Activated CD4-positive, alpha-beta T cell treated with anti-CD3 and anti-CD28 coated beads, Interleukin-2, amount 50 U/mL, for 1 hour (primary cell): ENCODE measurements at regions not wholly inside any gene's neighbourhood (a gene's known extent, or its start where the extent isn't known, plus 50 kb on each side); places are given as distances from the start of the nearest gene placed in this dataset.
"Not testable (repeated sequence)": the region's sequence is repeated elsewhere in the genome, so short reads cannot be mapped to it uniquely, and the experiment has no call there.

ENCODE experiments used
- DNase-seq: peaks from one replicate; pipeline ENCODE4 v3.0.0-alpha.2; 2020

GRCh38 chr13:44697058-44697457 is 120.9 kb upstream of the TSC22D1 start:
- DNase-seq, result no peak

DNA sequence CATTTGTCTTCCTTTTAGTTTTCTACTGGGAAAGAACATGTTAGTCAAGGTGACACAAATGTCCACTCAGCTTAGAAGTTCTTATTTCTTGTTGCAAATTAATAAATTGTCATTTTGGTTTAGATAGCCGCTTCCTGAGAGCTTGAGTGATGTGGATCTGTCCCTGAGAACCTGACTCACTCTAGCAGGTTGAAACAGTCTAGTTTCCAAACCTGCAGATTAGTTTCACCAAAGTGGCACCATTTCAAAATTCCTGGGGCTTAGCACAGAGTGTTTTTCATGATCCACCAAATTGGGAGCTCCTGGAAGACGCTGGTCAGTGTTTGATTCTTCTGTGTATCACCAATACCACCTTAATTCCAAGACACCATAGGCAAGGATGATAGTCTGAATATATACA is 119.4 kb upstream of the TSC22D1 start:
- no peak for DNase-seq

DNA sequence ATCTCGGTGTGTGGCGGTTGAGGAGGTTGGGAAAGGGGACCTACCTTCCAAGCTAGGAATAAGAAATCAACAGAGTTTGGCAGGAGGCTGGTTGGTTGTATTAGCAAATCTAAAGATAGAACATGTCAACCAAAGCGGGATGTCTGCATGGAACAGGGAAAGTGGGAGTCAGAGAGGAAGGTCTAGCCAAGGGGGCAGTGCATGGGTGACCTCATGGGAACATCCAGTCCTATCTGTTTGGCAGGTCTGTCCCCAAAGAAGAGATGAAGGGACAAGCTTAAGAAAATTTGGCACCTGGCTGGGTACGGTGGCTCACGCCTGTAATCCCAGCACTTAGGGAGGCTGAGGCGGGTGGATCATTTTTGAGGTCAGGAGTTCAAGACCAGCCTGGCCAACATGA is 118.7 kb upstream of the TSC22D1 start:
- DNase-seq, result no peak

- no peak for DNase-seq
These were observed 118.2 kb upstream of the TSC22D1 start for GRCh38 chr13:44694291-44694690.

- DNase-seq, result no peak
These were observed 117.1 kb upstream of the TSC22D1 start for GRCh38 chr13:44693156-44693764.

DNA sequence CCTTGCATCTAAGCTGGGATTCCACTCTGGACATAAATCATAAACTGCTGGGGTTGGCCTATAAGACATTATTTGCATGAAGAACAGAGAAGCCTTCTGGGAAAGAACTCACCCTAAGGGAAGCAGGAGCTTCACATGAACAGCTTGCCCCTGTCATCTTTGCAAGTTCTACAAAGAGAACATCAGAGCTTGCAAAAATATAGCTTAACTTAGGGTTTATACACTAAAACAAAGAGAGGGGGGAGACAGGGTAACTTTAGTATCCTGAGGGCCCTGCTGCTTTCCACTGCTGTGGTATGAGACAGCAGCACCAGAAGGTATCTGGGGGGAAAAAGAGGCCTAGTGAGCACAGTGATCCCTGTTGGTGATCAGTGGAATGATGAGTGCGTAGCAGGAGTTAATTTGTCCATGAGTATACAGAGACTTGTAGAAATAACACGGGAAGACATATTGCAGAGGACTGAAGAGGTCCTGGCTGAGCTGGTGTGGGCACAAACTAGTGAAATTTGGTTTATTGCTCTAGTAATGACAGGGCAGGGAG is 116.1 kb upstream of the TSC22D1 start:
- DNase-seq, result no peak

GRCh38 chr13:44690376-44690775 is 114.2 kb upstream of the TSC22D1 start:
- no peak for DNase-seq

- no peak for DNase-seq
These were observed 112.5 kb upstream of the TSC22D1 start for GRCh38 chr13:44688652-44689051.

GRCh38 chr13:44686531-44686934 is 110.4 kb upstream of the TSC22D1 start:
- DNase-seq, result no peak

DNA sequence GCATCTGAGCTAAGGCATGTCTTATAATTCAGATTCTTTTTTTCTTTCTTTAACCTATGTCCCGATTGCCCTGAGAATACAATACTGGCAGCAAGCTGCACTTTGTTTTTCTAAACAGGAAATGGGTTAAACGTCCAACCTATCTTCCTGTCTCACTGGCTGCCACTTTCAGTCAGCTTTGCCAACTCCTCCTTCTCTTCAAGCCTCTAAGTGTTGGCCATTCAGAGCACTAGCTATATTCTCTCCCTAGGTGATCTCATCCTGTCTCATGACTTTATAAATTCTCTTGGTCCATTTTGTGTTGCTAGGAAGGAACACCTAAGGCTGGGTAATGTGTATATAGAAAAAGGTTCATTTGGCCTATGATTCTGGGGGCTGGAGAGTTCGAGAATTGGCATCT is 109.5 kb upstream of the TSC22D1 start:
- no peak for DNase-seq

DNA sequence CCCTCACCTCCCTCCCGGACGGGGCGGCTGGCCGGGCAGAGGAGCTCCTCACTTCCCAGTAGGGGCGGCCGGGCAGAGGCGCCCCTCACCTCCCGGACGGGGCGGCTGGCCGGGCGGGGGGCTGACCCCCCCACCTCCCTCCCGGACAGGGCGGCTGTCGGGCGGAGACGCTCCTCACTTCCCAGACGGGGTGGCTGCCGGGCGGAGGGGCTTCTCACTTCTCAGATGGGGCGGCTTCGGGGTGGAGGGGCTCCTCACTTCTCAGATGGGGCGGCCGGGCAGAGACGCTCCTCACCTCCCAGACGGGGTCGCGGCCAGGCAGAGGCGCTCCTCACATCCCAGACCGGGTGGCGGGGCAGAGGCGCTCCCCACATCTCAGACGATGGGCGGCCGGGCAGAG is 106.3 kb upstream of the TSC22D1 start:
- not testable (repeated sequence) for DNase-seq

DNA sequence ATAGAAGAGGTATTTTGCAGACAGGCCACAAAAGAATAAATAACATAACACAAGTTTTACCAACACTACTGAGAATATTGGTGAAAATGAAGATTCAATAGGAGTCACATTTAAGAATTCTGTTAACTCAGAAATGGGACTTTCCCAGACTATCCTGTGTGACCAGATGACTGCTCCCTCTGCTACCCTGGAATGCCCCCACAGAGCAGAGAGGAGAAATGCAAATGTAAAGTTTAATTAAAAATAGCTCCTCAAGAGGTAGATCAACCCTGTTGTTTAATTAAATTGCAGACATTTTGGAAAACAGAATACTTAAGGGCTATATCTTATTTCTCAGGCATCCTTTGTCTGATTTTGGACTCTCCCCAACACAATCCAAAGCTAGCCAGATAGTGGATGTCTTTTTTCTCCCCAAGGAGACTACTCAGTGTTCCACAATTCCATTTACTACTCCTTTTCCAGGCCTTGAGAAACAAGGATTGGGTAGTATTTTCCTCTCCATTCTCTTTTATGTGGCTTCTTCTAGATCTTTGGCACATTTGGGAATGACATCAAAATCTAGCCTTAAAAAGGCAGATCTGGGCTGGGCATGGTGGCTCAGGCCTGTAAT is 104.7 kb upstream of the TSC22D1 start:
- DNase-seq, result no peak

DNA sequence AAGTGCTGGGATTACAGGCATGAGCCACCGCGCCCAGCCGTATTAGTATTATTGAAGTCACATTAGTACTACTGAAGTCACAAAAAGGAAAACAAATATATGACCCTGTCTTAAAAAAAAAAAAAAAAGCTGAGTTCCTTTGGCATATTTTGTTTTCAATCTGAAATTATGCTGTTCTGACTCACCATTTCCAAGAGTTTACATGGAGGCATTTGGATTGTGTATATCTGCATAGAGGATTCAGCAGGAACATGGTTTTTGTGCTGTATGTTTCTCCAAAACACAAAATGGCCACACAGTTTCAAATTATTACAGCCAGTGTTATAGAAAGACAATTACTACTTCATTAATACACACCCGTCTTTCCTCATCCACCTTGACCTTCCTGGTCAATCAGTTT is 103.5 kb upstream of the TSC22D1 start:
- no peak for DNase-seq

DNA sequence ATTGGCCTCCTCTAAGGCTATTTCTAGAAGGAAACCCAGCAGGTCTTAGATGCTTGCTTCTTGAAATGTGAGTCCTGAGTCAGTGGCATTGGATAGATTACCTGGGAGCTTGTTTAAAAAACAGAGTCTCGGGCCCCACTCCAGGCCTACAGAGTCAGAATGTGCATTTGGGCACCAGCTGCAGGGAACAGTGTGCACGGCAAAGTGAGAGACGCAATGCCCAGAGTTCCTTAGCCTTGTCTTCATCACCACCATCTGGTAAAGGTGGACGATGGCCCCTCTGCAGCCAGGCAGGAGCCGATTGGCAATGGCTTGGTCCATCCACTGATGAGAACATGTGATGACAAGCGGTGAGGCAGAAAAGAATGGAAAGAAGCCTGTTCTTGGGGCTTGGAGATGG is 102.1 kb upstream of the TSC22D1 start:
- DNase-seq, result no peak

GRCh38 chr13:44676534-44676933 is 100.4 kb upstream of the TSC22D1 start:
- DNase-seq, result no peak

- DNase-seq, result no peak
These were observed 93.4 kb upstream of the TSC22D1 start for GRCh38 chr13:44669534-44669933.

GRCh38 chr13:44668688-44669087 is 92.6 kb upstream of the TSC22D1 start:
- no peak for DNase-seq

DNA sequence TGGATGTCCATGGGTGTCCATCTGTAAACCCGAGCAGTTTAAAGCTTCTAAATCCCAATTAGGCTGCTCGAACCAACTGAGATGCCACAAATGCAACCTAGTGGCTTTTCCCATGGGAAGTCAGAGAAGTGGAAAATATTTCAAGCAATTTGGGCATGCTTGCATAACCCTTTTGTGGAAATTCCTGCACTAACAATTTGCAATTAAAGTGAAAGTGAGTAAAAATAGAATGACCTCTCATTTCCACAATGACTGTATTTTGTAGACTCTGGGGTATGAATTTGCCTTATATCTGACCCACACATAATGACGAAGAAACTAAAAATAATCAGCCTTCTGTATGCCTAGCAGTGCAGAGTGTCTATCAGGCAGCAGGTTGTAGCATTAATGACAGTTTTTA is 91.8 kb upstream of the TSC22D1 start:
- DNase-seq, result no peak

GRCh38 chr13:44666538-44666937 is 90.4 kb upstream of the TSC22D1 start:
- DNase-seq, result not testable (repeated sequence)

DNA sequence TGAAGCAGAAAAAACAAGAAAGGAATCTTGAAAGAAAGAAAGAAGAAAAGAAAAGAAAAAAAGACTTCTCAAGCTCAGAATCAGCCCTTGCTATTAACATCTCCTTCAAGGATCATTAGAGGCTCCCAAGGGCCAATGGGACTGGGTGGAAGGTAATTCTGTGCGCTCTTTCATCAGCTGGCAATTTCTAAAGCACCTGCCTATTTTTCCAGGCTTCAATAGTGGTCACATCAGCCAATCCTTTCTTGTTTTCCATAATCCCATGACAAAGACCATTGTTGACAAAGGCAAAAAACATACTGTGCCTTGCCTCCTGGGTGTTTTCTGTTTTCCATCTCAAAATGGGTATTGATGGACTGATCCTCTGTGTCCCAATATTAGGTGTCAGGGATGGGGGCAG is 88.2 kb upstream of the TSC22D1 start:
- DNase-seq, result no peak

DNA sequence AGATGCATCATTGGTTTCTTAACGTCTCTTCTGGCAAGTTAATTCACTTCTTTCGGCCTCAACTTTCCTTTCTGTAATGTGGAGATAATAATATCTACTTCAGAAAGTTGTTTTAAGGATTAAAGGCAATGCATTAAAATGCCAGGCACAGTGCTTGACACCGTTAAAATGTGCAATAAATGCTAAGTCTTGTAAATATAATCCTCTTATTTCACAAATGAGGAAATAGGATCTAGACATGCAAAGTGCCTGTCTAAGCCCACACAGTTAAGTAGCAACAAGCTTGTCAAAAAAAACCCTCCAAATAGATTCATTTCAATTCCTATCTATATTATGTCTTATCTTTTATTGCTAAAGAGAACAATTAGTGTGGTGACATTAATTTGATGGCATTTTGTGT is 86.4 kb upstream of the TSC22D1 start:
- no peak for DNase-seq

GRCh38 chr13:44661936-44662335 is 85.8 kb upstream of the TSC22D1 start:
- DNase-seq, result no peak

DNA sequence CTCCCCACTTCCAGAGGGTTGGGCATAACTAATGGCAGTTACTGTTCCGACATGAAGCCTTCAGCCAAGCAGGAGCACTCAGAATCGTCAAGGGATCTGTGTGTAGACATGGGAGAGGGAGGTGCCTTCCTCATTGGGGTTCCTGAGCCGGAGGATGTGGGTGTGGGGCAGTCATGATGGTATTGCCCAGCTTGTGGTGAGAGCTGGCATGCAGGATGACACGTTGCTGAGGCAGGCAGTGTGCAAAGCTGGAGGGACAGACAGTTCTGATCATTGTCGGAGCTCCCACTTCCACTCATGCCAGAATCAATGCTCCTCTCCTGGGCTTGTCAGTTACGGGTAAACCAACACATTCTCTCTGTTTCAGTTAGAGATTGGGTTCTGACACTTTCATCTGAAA is 83.9 kb upstream of the TSC22D1 start:
- DNase-seq, result no peak

GRCh38 chr13:44652962-44653660 is 77.0 kb upstream of the TSC22D1 start:
- DNase-seq, result no peak
